Activated T-helper 2 cell treated with anti-CD3 and anti-CD28 coated beads, Interferon-gamma antibody, Interleukin-2, Interleukin-4, amounts not matched to agents 10 μg/mL and 5 μg/mL and 100 μg/mL, durations not matched to agents 14 hours and 24 hours and 36 hours (primary cell): ENCODE measurements at regions not wholly inside any gene's neighbourhood (a gene's known extent, or its start where the extent isn't known, plus 50 kb on each side); places are given as distances from the start of the nearest gene placed in this dataset.
"Not testable (repeated sequence)": the region's sequence is repeated elsewhere in the genome, so short reads cannot be mapped to it uniquely, and the experiment has no call there.

Source experiments
- DNase-seq: peaks from one replicate; pipeline ENCODE4 v3.0.0; 2021; ENCODE audit warnings: low spot score
- H3K27ac Mint-ChIP-seq: one replicate; pipeline ENCODE4 v1.8.0; 2021; ENCODE audit warnings: mixed read lengths
- H3K27me3 Mint-ChIP-seq: one replicate; pipeline ENCODE4 v1.8.0; 2021; ENCODE audit warnings: low read depth, mixed read lengths
- H3K36me3 Mint-ChIP-seq: one replicate; pipeline ENCODE4 v1.8.0; 2021; ENCODE audit warnings: low read depth, mixed read lengths
- H3K4me1 Mint-ChIP-seq: one replicate; pipeline ENCODE4 v1.8.0; 2021; ENCODE audit warnings: low read depth, mixed read lengths
- H3K4me3 Mint-ChIP-seq: one replicate; pipeline ENCODE4 v1.8.0; 2021; ENCODE audit warnings: low read depth, mild to moderate bottlenecking, moderate library complexity, mixed read lengths
- H3K9me3 Mint-ChIP-seq: one replicate; pipeline ENCODE4 v1.8.0; 2021; ENCODE audit warnings: mixed read lengths
- intact Hi-C: fragments of 100-400 bp; cut with micrococcal nuclease; formaldehyde crosslinking; loops from one replicate; pipeline ENCODE4 v1.15.1; 2023

DNA sequence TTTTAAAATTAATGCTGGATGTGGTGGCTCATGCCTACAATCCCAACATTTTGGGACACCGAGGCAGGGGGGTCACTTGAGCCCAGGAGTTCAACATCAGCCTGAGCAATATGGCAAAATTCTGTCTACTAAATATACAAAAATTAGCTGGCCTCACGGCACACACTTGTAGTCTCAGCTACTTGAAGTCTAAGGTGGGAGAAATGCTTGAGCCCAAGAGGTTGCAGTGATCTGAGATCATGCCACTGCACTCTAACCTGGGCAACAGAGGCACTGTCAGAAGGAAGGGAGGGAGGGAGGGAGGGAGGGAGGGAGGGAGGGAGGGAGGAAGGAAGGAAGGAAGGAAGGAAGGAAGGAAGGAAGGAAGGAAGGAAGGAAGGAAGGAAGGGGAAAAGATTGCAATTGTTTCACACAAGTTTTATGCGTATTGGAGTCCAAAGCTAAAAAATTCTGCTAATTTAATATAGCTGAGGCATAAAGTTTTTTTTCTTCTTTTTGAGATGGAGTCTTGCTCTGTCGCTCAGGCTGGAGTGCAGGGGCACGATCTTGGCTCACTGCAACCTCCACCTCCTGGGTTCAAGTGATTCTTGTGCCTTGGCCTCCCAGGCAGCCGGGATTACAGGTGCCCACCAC lies 328.8 kb downstream of the KLF12 start:
- H3K27me3 Mint-ChIP-seq, DNase-seq, intact Hi-C loops, H3K9me3 Mint-ChIP-seq, H3K4me3 Mint-ChIP-seq, H3K27ac Mint-ChIP-seq, H3K4me1 Mint-ChIP-seq, H3K36me3 Mint-ChIP-seq: not testable (repeated sequence)

DNA sequence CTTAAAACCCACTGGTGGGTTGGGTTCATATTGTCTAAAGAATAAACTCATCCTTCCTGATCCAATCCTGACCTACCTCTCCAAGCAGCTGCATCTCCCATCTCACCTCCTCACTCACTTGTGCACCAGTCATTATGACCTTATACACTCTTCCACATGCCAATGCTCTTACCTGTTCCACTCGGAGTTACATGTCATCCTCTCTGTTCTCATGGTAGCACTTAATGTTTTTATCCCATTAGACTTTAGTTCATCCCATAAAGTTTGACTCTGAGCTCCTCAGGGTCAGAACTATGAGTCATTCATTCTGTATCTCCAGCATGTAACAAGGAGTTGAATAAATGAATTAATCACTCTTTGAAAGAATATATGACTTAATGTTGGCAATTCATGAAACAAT lies 330.2 kb downstream of the KLF12 start:
- no peaks in the 10 kb centered on the region for H3K9me3 Mint-ChIP-seq
- intact Hi-C loops: no loop called here
- DNase-seq: no peak
- H3K36me3 Mint-ChIP-seq: peaks cover 1% of the 10 kb centered on the region
- no peaks in the 10 kb centered on the region for H3K27me3 Mint-ChIP-seq
- no peak overlapping the region for H3K27ac Mint-ChIP-seq
- H3K4me3 Mint-ChIP-seq: no peak overlapping the region
- H3K4me1 Mint-ChIP-seq: no peaks in the 10 kb centered on the region

- H3K4me3 Mint-ChIP-seq: no peak overlapping the region
- H3K27ac Mint-ChIP-seq: no peak overlapping the region
- no peak for DNase-seq
- peaks cover 6% of the 10 kb centered on the region for H3K36me3 Mint-ChIP-seq
- H3K27me3 Mint-ChIP-seq: no peaks in the 10 kb centered on the region
- no peaks in the 10 kb centered on the region for H3K9me3 Mint-ChIP-seq
- intact Hi-C loops: no loop called here
- no peaks in the 10 kb centered on the region for H3K4me1 Mint-ChIP-seq
Measured at GRCh38 chr13:73800011-73800410, 334.2 kb downstream of the KLF12 start.

DNA sequence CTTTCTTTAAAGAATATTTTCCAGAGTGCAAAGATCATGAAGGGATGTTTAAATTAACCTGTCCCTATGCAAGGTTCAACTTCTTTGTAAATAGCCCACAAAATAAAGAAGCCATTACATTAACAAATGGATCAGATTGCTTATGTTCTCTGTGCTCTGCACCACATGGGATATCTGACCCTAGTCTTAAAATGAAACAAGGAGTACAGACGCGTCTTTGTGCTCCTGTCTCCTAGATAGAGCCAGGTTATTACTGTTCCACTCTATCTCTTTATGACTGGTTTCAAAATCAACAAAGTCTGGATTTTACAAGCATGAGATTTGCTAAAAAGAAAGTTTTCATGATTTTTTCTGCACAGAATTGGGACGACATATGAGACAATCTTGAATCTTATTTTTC lies 339.4 kb downstream of the KLF12 start:
- H3K9me3 Mint-ChIP-seq: no peaks in the 10 kb centered on the region
- no peak overlapping the region for H3K4me3 Mint-ChIP-seq
- intact Hi-C loops: no loop called here
- H3K4me1 Mint-ChIP-seq: no peaks in the 10 kb centered on the region
- H3K36me3 Mint-ChIP-seq: peaks cover 6% of the 10 kb centered on the region
- no peaks in the 10 kb centered on the region for H3K27me3 Mint-ChIP-seq
- H3K27ac Mint-ChIP-seq: no peak overlapping the region
- no peak for DNase-seq

DNA sequence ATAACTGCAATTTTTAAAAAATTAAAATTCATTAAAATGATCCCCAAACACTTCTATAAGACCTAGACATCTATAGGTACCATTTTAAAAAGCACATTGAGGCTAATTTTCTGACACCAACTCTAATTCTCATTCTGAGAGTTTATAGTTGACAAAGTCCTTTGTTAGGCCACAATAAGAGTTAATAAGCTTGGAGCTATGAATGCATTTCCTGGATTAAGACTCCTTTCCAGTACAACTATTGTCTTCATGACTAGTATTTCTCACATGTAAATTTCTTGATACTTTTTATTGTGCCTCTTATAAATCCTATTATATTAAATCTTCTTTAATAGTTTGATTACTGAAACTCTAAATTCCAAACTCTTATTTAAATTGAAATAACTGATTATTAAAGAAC lies 340.8 kb downstream of the KLF12 start:
- Mint-ChIP-seq H3K27me3 (no peaks in the 10 kb centered on the region), H3K4me1 (no peaks in the 10 kb centered on the region), H3K9me3 (no peaks in the 10 kb centered on the region), H3K27ac (no peak overlapping the region), H3K36me3 (peaks cover under 1% of the 10 kb centered on the region), H3K4me3 (no peak overlapping the region)
- intact Hi-C loops: no loop called here
- DNase-seq: no peak

DNA sequence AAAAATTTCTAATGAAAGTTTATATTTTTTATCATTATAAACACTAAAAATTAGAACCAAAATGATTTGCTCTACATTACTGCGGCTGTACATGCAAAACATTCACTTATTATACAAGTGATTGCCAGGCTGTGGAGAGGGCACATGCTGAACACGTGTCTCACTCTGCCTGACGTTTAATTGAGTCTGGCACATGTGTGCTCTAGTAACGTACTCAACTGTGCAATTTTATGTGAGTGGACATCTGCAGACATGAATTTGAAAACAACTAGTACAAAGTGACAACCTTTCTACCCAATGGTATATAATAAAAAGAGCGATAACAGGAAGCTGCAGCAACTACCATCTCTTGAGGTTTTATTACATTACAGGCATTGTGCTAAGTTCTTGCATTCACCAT lies 341.4 kb downstream of the KLF12 start:
- no peaks in the 10 kb centered on the region for H3K9me3 Mint-ChIP-seq
- no peak overlapping the region for H3K4me3 Mint-ChIP-seq
- intact Hi-C loops: no loop called here
- DNase-seq: no peak
- H3K36me3 Mint-ChIP-seq: no peaks in the 10 kb centered on the region
- H3K4me1 Mint-ChIP-seq: no peaks in the 10 kb centered on the region
- no peaks in the 10 kb centered on the region for H3K27me3 Mint-ChIP-seq
- H3K27ac Mint-ChIP-seq: no peak overlapping the region

GRCh38 chr13:73782450-73783449 lies 351.5 kb downstream of the KLF12 start:
- no peaks in the 10 kb centered on the region for H3K4me1 Mint-ChIP-seq
- no peak overlapping the region for H3K27ac Mint-ChIP-seq
- no peaks in the 10 kb centered on the region for H3K9me3 Mint-ChIP-seq
- intact Hi-C loops: no loop called here
- no peak overlapping the region for H3K4me3 Mint-ChIP-seq
- DNase-seq: no peak
- H3K36me3 Mint-ChIP-seq: peaks cover 7% of the 10 kb centered on the region
- H3K27me3 Mint-ChIP-seq: no peaks in the 10 kb centered on the region

DNA sequence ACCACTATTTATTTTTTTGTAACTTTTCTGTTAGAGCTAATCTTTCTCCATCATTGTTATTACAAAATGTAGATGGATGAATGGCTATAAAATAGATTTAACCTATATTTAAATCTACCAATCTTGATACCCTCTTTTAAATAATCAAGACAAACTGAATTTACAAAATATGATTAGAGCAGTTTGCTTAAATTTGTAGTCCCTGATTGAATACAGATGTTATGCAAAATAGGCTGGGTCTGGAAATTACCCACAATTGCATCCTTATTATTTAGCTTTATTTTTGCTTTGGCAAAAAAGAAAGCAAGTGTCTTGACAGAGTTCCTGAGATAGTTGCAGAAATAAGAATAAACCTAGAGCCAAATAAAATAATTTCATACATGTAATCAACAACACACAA lies 352.8 kb downstream of the KLF12 start:
- no peaks in the 10 kb centered on the region for H3K9me3 Mint-ChIP-seq
- no peak overlapping the region for H3K27ac Mint-ChIP-seq
- no peak for DNase-seq
- H3K36me3 Mint-ChIP-seq: peaks cover 13% of the 10 kb centered on the region
- no peaks in the 10 kb centered on the region for H3K27me3 Mint-ChIP-seq
- H3K4me1 Mint-ChIP-seq: no peaks in the 10 kb centered on the region
- H3K4me3 Mint-ChIP-seq: no peak overlapping the region
- intact Hi-C loops: no loop called here

GRCh38 chr13:73779881-73780280 lies 354.3 kb downstream of the KLF12 start:
- intact Hi-C loops: no loop called here
- Mint-ChIP-seq H3K9me3 (no peaks in the 10 kb centered on the region), H3K36me3 (peaks cover 13% of the 10 kb centered on the region), H3K4me1 (no peaks in the 10 kb centered on the region), H3K4me3 (no peak overlapping the region), H3K27ac (no peak overlapping the region), H3K27me3 (no peaks in the 10 kb centered on the region)
- DNase-seq: no peak

- H3K4me3 Mint-ChIP-seq: no peak overlapping the region
- no peaks in the 10 kb centered on the region for H3K27me3 Mint-ChIP-seq
- intact Hi-C loops: no loop called here
- no peaks in the 10 kb centered on the region for H3K4me1 Mint-ChIP-seq
- no peaks in the 10 kb centered on the region for H3K9me3 Mint-ChIP-seq
- DNase-seq: no peak
- H3K27ac Mint-ChIP-seq: no peak overlapping the region
- peaks cover 18% of the 10 kb centered on the region for H3K36me3 Mint-ChIP-seq
Measured at GRCh38 chr13:73778242-73778864, 355.9 kb downstream of the KLF12 start.

GRCh38 chr13:73777134-73777533 lies 357.1 kb downstream of the KLF12 start:
- intact Hi-C loops: no loop called here
- no peak overlapping the region for H3K27ac Mint-ChIP-seq
- no peaks in the 10 kb centered on the region for H3K27me3 Mint-ChIP-seq
- H3K36me3 Mint-ChIP-seq: peaks cover 26% of the 10 kb centered on the region
- no peaks in the 10 kb centered on the region for H3K9me3 Mint-ChIP-seq
- no peak for DNase-seq
- no peaks in the 10 kb centered on the region for H3K4me1 Mint-ChIP-seq
- no peak overlapping the region for H3K4me3 Mint-ChIP-seq

- Mint-ChIP-seq H3K27ac (no peak overlapping the region), H3K4me1 (no peaks in the 10 kb centered on the region), H3K4me3 (no peak overlapping the region), H3K36me3 (peaks cover 31% of the 10 kb centered on the region), H3K27me3 (no peaks in the 10 kb centered on the region), H3K9me3 (peaks cover 6% of the 10 kb centered on the region)
- intact Hi-C loops: no loop called here
- no peak for DNase-seq
Measured at GRCh38 chr13:73776151-73776785, 357.9 kb downstream of the KLF12 start.

DNA sequence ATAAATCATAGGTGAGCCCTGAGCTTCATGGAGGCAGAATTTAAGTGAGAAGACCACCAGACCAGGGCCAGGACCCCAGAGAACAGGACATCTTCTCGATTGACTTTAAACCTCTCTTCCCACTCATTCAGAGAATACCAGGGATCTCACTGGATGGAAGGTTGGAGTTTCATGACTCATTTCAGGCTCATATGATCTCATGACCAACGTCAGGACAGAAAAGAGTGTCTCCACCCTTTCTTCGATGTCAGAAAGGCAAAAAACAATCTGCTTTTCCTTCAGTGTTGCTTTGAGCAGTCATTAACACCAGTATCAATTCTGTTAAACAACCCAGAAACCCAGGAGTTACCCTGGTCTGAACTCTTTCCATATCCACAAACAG lies 361.0 kb downstream of the KLF12 start:
- peaks cover 6% of the 10 kb centered on the region for H3K9me3 Mint-ChIP-seq
- no peak for DNase-seq
- H3K36me3 Mint-ChIP-seq: peaks cover 27% of the 10 kb centered on the region
- intact Hi-C loops: no loop called here
- H3K27ac Mint-ChIP-seq: no peak overlapping the region
- no peak overlapping the region for H3K4me3 Mint-ChIP-seq
- H3K27me3 Mint-ChIP-seq: no peaks in the 10 kb centered on the region
- H3K4me1 Mint-ChIP-seq: peaks cover 3% of the 10 kb centered on the region
